IMR-90 (cell line): ENCODE measurements at regions not wholly inside any gene's neighbourhood (a gene's known extent, or its start where the extent isn't known, plus 50 kb on each side); places are given as distances from the start of the nearest gene placed in this dataset.

Experiments used
- ATAC-seq: fragments of 200-7000 bp; cut with Tn5 transposase; 2 replicates; pipeline ENCODE4 v1.9.1; 2020; ENCODE audit warnings: low read depth, mild to moderate bottlenecking, moderate library complexity
- BruUV-seq: library from RNA; stranded (reverse); fragments of 400-500 nt; replicated peaks from 2 replicates; lab custom pipeline; 2021; lab: Mats Ljungman, UMichigan
- CTCF ChIA-PET: fragments of 300-600 bp; formaldehyde crosslinking; extraction: SDS; loops from one replicate; lab custom pipeline; 2021; ENCODE audit warnings: antibody characterized with exemption; lab: Yijun Ruan, JAX
- POLR2A ChIA-PET: fragments of 300-600 bp; sonication (Branson Sonifier 250); formaldehyde crosslinking; loops from one replicate; lab custom pipeline; 2022; ENCODE audit warnings: antibody characterized with exemption; ENCODE audit not compliant: unreplicated experiment; lab: Charles Lee
- DNase-seq: peaks from one replicate; pipeline ENCODE4 v3.0.0; 2013
- H2AFZ ChIP-seq: replicated peaks from 2 replicates; pipeline ENCODE3; 2013; ENCODE audit warnings: low read length, mild to moderate bottlenecking; ENCODE audit not compliant: poor library complexity
- H2AK5ac ChIP-seq: 2 replicates; pipeline ENCODE4 v1.6.1; 2013; ENCODE audit warnings: low read depth, low read length, inconsistent platforms
- H2AK9ac ChIP-seq: replicated peaks from 2 replicates; pipeline ENCODE3; 2013; ENCODE audit warnings: mild to moderate bottlenecking, low read depth, low read length, moderate library complexity; ENCODE audit not compliant: poor library complexity
- H2BK120ac ChIP-seq: 2 replicates; pipeline ENCODE4 v1.6.1; 2013; ENCODE audit warnings: low read depth, low read length, inconsistent platforms
- H2BK15ac ChIP-seq: 3 replicates; pipeline ENCODE4 v1.6.1; 2013; ENCODE audit warnings: low read depth, low read length, inconsistent platforms
- H2BK20ac ChIP-seq: 2 replicates; pipeline ENCODE4 v1.6.1; 2013; ENCODE audit warnings: low read depth, mild to moderate bottlenecking, inconsistent platforms, low read length, moderate library complexity
- H2BK5ac ChIP-seq: 2 replicates; pipeline ENCODE4 v1.6.1; 2013; ENCODE audit warnings: mild to moderate bottlenecking, low read depth, low read length, inconsistent platforms; ENCODE audit not compliant: poor library complexity, severe bottlenecking
- H3K14ac ChIP-seq: replicated peaks from 2 replicates; pipeline ENCODE4 v1.6.1; 2013; ENCODE audit warnings: low read depth, low read length, inconsistent platforms
- H3K18ac ChIP-seq: 2 replicates; pipeline ENCODE4 v1.6.1; 2013; ENCODE audit warnings: low read depth, low read length, control low read depth
- H3K23ac ChIP-seq: 2 replicates; pipeline ENCODE4 v1.6.1; 2013; ENCODE audit warnings: low read depth, low read length, inconsistent platforms
- H3K27ac ChIP-seq: 2 replicates; pipeline ENCODE4 v1.5.1; 2013; ENCODE audit warnings: mild to moderate bottlenecking, control low read depth, low read length; ENCODE audit not compliant: insufficient read depth
- H3K27me3 ChIP-seq: 2 replicates; pipeline ENCODE4 v1.6.1; 2013; ENCODE audit warnings: low read length; ENCODE audit not compliant: control insufficient read depth, insufficient read depth
- H3K36me3 ChIP-seq: 2 replicates; pipeline ENCODE4 v1.6.1; 2013; ENCODE audit warnings: low read length, mixed read lengths; ENCODE audit not compliant: control insufficient read depth, insufficient read depth
- H3K4ac ChIP-seq: 2 replicates; pipeline ENCODE4 v1.6.1; 2013; ENCODE audit warnings: low read depth, low read length, inconsistent platforms
- H3K4me1 ChIP-seq: 2 replicates; pipeline ENCODE4 v1.6.1; 2013; ENCODE audit warnings: low read length, mixed read lengths; ENCODE audit not compliant: control insufficient read depth, insufficient read depth
- H3K4me2 ChIP-seq: 2 replicates; pipeline ENCODE4 v1.6.1; 2013; ENCODE audit warnings: low read depth, mild to moderate bottlenecking, control low read depth, low read length, moderate library complexity
- H3K4me3 ChIP-seq: 2 replicates; pipeline ENCODE4 v1.5.1; 2013; ENCODE audit warnings: low read depth, mild to moderate bottlenecking, control low read depth, low read length, moderate library complexity; ENCODE audit not compliant: insufficient read depth
- H3K56ac ChIP-seq: 2 replicates; pipeline ENCODE4 v1.6.1; 2013; ENCODE audit warnings: low read length, inconsistent platforms; ENCODE audit not compliant: insufficient read depth; ENCODE audit errors: extremely low read depth
- H3K79me1 ChIP-seq, 2 experiments: 2 replicates each; pipeline ENCODE4 v1.6.1; 2013; ENCODE audit warnings: low read length in 2 of 2, inconsistent platforms in 1 of 2, low read depth in 1 of 2
- H3K9ac ChIP-seq: 2 replicates; pipeline ENCODE4 v1.6.1; 2013; ENCODE audit warnings: low read depth, low read length, control low read depth
- H3K9me1 ChIP-seq: 2 replicates; pipeline ENCODE4 v1.6.1; 2013; ENCODE audit warnings: low read length, inconsistent platforms; ENCODE audit not compliant: insufficient read depth
- H3K9me3 ChIP-seq: 2 replicates; pipeline ENCODE4 v1.6.1; 2013; ENCODE audit warnings: low read length; ENCODE audit not compliant: control insufficient read depth, insufficient read depth
- H4K20me1 ChIP-seq: 2 replicates; pipeline ENCODE4 v1.6.1; 2013; ENCODE audit warnings: low read length, inconsistent platforms; ENCODE audit not compliant: insufficient read depth
- H4K5ac ChIP-seq: 2 replicates; pipeline ENCODE4 v1.6.1; 2013; ENCODE audit warnings: mild to moderate bottlenecking, low read depth, low read length, control low read depth
- H4K8ac ChIP-seq, 2 experiments: 2 replicates each; pipeline ENCODE4 v1.6.1; 2013; ENCODE audit warnings: low read depth in 2 of 2, low read length in 2 of 2, control low read depth in 1 of 2, inconsistent platforms in 1 of 2
- H4K91ac ChIP-seq: 2 replicates; pipeline ENCODE4 v1.6.1; 2013; ENCODE audit warnings: low read depth, low read length, inconsistent platforms; ENCODE audit not compliant: insufficient read depth
- BHLHE40 ChIP-seq: fragments of 150-350 bp; IDR thresholded peaks from 2 replicates; pipeline ENCODE4 v1.6.1; 2016; ENCODE audit warnings: mild to moderate bottlenecking, low read depth, low read length
- CEBPB ChIP-seq: IDR thresholded peaks from 2 replicates; pipeline ENCODE4 v1.6.1; 2012; ENCODE audit warnings: low read depth, low read length, improper control_type of control experiment
- CHD1 ChIP-seq: IDR thresholded peaks from 2 replicates; pipeline ENCODE4 v1.6.1; 2012; ENCODE audit warnings: low read depth, low read length, improper control_type of control experiment
- FOS ChIP-seq: fragments of 150-350 bp; IDR thresholded peaks from 2 replicates; pipeline ENCODE4 v1.6.1; 2016; ENCODE audit warnings: low read depth, low read length
- MAFK ChIP-seq: IDR thresholded peaks from 2 replicates; pipeline ENCODE4 v1.6.1; 2012; ENCODE audit warnings: low read depth, low read length, improper control_type of control experiment
- MAZ ChIP-seq: IDR thresholded peaks from 2 replicates; pipeline ENCODE4 v1.6.1; 2012; ENCODE audit warnings: low read depth, mild to moderate bottlenecking, low read length, improper control_type of control experiment, moderate library complexity, borderline replicate concordance
- MXI1 ChIP-seq: IDR thresholded peaks from 2 replicates; pipeline ENCODE4 v1.6.1; 2012; ENCODE audit warnings: low read depth, mild to moderate bottlenecking, low read length, moderate library complexity, borderline replicate concordance
- NFE2L2 ChIP-seq: fragments of 150-350 bp; IDR thresholded peaks from 2 replicates; pipeline ENCODE4 v1.6.1; 2016; ENCODE audit warnings: low read depth, mild to moderate bottlenecking, low read length
- POLR2A ChIP-seq: IDR thresholded peaks from 2 replicates; pipeline ENCODE4 v1.6.1; 2012; ENCODE audit warnings: mild to moderate bottlenecking, low read depth, low read length
- RAD21 ChIP-seq: IDR thresholded peaks from 2 replicates; pipeline ENCODE4 v1.6.1; 2012; ENCODE audit warnings: low read length, improper control_type of control experiment
- RCOR1 ChIP-seq: IDR thresholded peaks from 2 replicates; pipeline ENCODE4 v1.6.1; 2012; ENCODE audit warnings: mild to moderate bottlenecking, low read length, improper control_type of control experiment; ENCODE audit not compliant: insufficient replicate concordance
- RFX5 ChIP-seq: IDR thresholded peaks from 2 replicates; pipeline ENCODE4 v1.8.0; 2012; ENCODE audit warnings: low read depth, mild to moderate bottlenecking, low read length, moderate library complexity
- SMC3 ChIP-seq: fragments of 150-350 bp; IDR thresholded peaks from 2 replicates; pipeline ENCODE4 v1.6.1; 2016; ENCODE audit warnings: low read depth, mild to moderate bottlenecking, antibody characterized with exemption, low read length, moderate library complexity
- WGBS, 2 experiments: methylation state at CpG; one replicate each; pipeline versions ENCODE4 v1.1.5 to v1.1.7; 2013; ENCODE audit warnings: missing lambda C conversion rate in 2 of 2; ENCODE audit not compliant: insufficient read length in 1 of 2; ENCODE audit errors: extremely low coverage in 2 of 2; 5-methylcytosine and 5-hydroxymethylcytosine counted together
- dilution Hi-C: fragments of 300-500 bp; cut with HindIII; formaldehyde crosslinking; loops from one replicate; pipeline ENCODE4 v1.14.3; 2018; ENCODE audit warnings: low sequenced_read_pairs; ENCODE audit not compliant: unreplicated experiment
- in situ Hi-C: fragments of 300-500 bp; cut with MboI; formaldehyde crosslinking; loops from 3 replicates; pipeline ENCODE4 v1.14.3; 2019; ENCODE audit warnings: low sequenced_read_pairs, inconsistent platforms, mixed read lengths
- intact Hi-C: fragments of 100-400 bp; cut with micrococcal nuclease; formaldehyde crosslinking; loops from 2 replicates; pipeline ENCODE4 v1.10.0; 2022
- TF ChIP-seq, protein P1 (sequence below): conservative IDR thresholded peaks from 2 replicates; pipeline ENCODE4 v1.5.1; 2012; ENCODE audit warnings: mild to moderate bottlenecking, low read depth, low read length, improper control_type of control experiment
- TF ChIP-seq, protein P2 (sequence below): fragments of 150-350 bp; IDR thresholded peaks from 2 replicates; pipeline ENCODE4 v1.6.1; 2016; ENCODE audit warnings: low read depth, mild to moderate bottlenecking, low read length, moderate library complexity, borderline replicate concordance
- TF ChIP-seq, protein P3 (sequence below): fragments of 150-350 bp; IDR thresholded peaks from 2 replicates; pipeline ENCODE4 v1.6.1; 2017; ENCODE audit warnings: mild to moderate bottlenecking, antibody characterized with exemption, low read length, low read depth

DNA sequence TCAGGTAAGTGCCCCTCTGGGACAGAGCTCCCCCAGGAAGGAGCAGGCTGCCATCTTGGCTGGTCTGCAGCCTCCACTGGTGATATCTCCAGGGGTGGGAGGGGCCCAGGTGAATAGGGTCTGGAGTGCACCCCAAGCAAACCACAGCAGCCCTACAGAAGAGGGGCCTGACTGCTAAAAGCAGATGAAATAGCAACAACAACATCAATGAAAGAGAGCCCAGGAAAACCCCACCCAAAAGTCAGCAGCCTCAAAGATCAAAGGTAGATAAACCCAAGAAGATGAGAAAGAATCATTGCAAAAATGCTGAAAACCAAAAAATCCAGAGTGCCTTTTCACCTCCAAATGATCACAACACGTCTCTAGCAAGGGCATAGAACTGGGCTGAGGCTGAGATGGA, 92.5 kb upstream of the PAGE3 start:
- Histone ChIP-seq H3K14ac (no peak overlapping the region), H4K8ac (no peak overlapping the region), H2AK5ac (no peak overlapping the region), H2AK9ac (no peak overlapping the region), H3K4ac (no peak overlapping the region), H4K20me1 (no peaks in the 10 kb centered on the region), H2BK20ac (no peak overlapping the region), H3K4me3 (no peak overlapping the region), H2AFZ (no peak overlapping the region), H3K9ac (no peak overlapping the region), H3K4me1 (no peaks in the 10 kb centered on the region), H3K18ac (no peak overlapping the region), H2BK15ac (no peak overlapping the region), H4K5ac (no peak overlapping the region), H3K56ac (no peak overlapping the region), H3K79me1 (no peaks in the 10 kb centered on the region), H3K23ac (no peak overlapping the region), H3K4me2 (no peak overlapping the region), H3K9me1 (no peaks in the 10 kb centered on the region), H2BK120ac (no peak overlapping the region), H3K36me3 (no peaks in the 10 kb centered on the region), H2BK5ac (no peak overlapping the region), H3K27me3 (no peaks in the 10 kb centered on the region), H3K27ac (no peak overlapping the region), H4K91ac (no peak overlapping the region), H3K9me3 (no peaks in the 10 kb centered on the region)
- DNase-seq (no peak), ATAC-seq (no peak)
- no TSS peak for BruUV-seq
- ChIA-PET POLR2A (no interaction called here), CTCF (no interaction called here)
- intact Hi-C loops (no loop called here), in situ Hi-C loops (no loop called here), dilution Hi-C loops (no loop called here)
- TF ChIP-seq BHLHE40 (no peak), NFE2L2 (no peak), RCOR1 (no peak), FOS (no peak), POLR2A (no peak), MAFK (no peak), SMC3 (no peak), MXI1 (no peak), RFX5 (no peak), MAZ (no peak), CHD1 (no peak), CEBPB (no peak), RAD21 (no peak)
- TF ChIP-seq, protein P1, sequence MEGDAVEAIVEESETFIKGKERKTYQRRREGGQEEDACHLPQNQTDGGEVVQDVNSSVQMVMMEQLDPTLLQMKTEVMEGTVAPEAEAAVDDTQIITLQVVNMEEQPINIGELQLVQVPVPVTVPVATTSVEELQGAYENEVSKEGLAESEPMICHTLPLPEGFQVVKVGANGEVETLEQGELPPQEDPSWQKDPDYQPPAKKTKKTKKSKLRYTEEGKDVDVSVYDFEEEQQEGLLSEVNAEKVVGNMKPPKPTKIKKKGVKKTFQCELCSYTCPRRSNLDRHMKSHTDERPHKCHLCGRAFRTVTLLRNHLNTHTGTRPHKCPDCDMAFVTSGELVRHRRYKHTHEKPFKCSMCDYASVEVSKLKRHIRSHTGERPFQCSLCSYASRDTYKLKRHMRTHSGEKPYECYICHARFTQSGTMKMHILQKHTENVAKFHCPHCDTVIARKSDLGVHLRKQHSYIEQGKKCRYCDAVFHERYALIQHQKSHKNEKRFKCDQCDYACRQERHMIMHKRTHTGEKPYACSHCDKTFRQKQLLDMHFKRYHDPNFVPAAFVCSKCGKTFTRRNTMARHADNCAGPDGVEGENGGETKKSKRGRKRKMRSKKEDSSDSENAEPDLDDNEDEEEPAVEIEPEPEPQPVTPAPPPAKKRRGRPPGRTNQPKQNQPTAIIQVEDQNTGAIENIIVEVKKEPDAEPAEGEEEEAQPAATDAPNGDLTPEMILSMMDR, result no peak
- TF ChIP-seq, protein P2, sequence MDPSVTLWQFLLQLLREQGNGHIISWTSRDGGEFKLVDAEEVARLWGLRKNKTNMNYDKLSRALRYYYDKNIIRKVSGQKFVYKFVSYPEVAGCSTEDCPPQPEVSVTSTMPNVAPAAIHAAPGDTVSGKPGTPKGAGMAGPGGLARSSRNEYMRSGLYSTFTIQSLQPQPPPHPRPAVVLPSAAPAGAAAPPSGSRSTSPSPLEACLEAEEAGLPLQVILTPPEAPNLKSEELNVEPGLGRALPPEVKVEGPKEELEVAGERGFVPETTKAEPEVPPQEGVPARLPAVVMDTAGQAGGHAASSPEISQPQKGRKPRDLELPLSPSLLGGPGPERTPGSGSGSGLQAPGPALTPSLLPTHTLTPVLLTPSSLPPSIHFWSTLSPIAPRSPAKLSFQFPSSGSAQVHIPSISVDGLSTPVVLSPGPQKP, result no peak
- TF ChIP-seq, protein P3, sequence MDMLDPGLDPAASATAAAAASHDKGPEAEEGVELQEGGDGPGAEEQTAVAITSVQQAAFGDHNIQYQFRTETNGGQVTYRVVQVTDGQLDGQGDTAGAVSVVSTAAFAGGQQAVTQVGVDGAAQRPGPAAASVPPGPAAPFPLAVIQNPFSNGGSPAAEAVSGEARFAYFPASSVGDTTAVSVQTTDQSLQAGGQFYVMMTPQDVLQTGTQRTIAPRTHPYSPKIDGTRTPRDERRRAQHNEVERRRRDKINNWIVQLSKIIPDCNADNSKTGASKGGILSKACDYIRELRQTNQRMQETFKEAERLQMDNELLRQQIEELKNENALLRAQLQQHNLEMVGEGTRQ, result no peak
- WGBS, 2 experiments, result no CpG with 5 or more reads among the region's 1 CpG
